DND-41 (cell line): ENCODE measurements at regions not wholly inside any gene's neighbourhood (a gene's known extent, or its start where the extent isn't known, plus 50 kb on each side); places are given as distances from the start of the nearest gene placed in this dataset.

Source experiments
- CTCF ChIP-seq: IDR thresholded peaks from 2 replicates; pipeline ENCODE4 v1.5.1; 2012; ENCODE audit warnings: borderline replicate concordance, low read length, moderate library complexity, mild to moderate bottlenecking; ENCODE audit not compliant: poor library complexity, severe bottlenecking; ENCODE audit errors: extremely low read depth
- EZH2 ChIP-seq: IDR thresholded peaks from 3 replicates; pipeline ENCODE4 v1.6.1; 2012; ENCODE audit warnings: borderline replicate concordance, low read depth, mild to moderate bottlenecking, moderate library complexity, low read length, inconsistent platforms; ENCODE audit not compliant: severe bottlenecking

- no peak for TF ChIP-seq CTCF
- no peak for TF ChIP-seq EZH2
These were observed 124.8 kb upstream of the PRKCQ start for GRCh38 chr10:6704896-6705295.
